ENCODE measurements at regions not wholly inside any gene's neighbourhood (a gene's known extent, or its start where the extent isn't known, plus 50 kb on each side); places are given as distances from the start of the nearest gene placed in this dataset.

DNA sequence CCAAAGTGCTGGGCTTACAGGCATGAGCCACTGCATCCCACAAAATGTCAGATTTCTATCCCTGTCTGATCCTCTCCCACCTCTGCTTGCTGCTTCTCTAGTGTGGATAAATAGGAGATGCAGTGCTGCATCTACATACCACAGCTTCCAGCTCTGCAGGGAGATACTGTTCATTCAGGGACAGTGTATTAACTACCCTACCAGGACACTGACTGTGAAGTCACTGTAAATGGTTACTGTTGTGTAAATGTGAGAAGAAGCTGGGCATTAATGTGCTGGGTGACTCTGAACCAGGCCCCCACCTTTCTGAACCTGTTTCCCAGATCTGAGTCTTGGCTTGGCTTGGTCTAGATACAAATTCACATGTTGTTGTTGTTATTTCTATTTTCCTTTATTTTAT, 488.6 kb upstream of the SULF2 start:
- POLR2A ChIA-PET = no interaction called here
- BruUV-seq (replicated peaks) = no TSS peak
- no peaks in the 10 kb centered on the region for H3K36me3 Mint-ChIP-seq (ENCODE audit: insufficient read depth, unreplicated experiment)

DNA sequence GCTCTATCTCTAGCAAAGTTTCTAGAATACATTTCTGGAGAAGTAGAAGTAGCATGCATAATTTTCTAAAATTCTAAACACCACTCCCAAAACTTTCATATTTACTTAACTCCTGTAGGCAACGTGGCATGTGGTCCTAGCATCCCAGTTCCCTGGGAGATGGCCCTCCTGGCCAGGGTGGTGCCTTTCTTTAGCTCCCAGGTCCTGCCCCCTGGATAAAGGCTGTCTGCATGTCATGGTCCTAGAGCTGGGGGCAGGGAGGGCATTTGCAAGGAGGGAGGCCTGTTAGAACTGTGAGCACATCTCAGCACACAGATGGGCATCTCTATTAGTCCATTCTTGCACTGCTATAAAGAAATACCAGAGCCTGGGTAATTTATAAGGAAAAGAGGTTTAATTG, 485.6 kb upstream of the SULF2 start:
- no peaks in the 10 kb centered on the region for H3K27me3 Mint-ChIP-seq (ENCODE audit: insufficient read depth, unreplicated experiment)
- BruUV-seq (replicated peaks) = no TSS peak

More for the DNA sequence above, 488.6 kb upstream of the SULF2 start:
- no peak overlapping the region for H3K4me3 Mint-ChIP-seq (ENCODE audit: unreplicated experiment)
- Histone ChIP-seq H3K4me1 (peaks cover 21% of the 10 kb centered on the region), H3K27me3 (replicated peaks; ENCODE audit: control insufficient read depth, insufficient read depth, low read length) (no peaks in the 10 kb centered on the region), H3K36me3 (ENCODE audit: control insufficient read depth, insufficient read depth, low read length) (no peaks in the 10 kb centered on the region), H3K9me3 (no peaks in the 10 kb centered on the region), H3K4me3 (ENCODE audit: low read depth, low read length) (no peak overlapping the region)
- CTCF ChIA-PET = no interaction called here
- H3K9me3 Mint-ChIP-seq (ENCODE audit: unreplicated experiment) = no peaks in the 10 kb centered on the region
- H3K4me1 Mint-ChIP-seq (ENCODE audit: low read depth, unreplicated experiment) = peaks cover 15% of the 10 kb centered on the region
- intact Hi-C loops (cut with micrococcal nuclease; ENCODE audit: unreplicated experiment) = loop anchor here (10.0 kb wide), 1 partner anchor 911 kb away; the partner anchor contains the start of gene STAU1
- no peak overlapping the region for H3K27ac Mint-ChIP-seq (ENCODE audit: unreplicated experiment)
- H3K27me3 Mint-ChIP-seq (ENCODE audit: insufficient read depth, unreplicated experiment) = no peaks in the 10 kb centered on the region
- TF ChIP-seq, protein P1, sequence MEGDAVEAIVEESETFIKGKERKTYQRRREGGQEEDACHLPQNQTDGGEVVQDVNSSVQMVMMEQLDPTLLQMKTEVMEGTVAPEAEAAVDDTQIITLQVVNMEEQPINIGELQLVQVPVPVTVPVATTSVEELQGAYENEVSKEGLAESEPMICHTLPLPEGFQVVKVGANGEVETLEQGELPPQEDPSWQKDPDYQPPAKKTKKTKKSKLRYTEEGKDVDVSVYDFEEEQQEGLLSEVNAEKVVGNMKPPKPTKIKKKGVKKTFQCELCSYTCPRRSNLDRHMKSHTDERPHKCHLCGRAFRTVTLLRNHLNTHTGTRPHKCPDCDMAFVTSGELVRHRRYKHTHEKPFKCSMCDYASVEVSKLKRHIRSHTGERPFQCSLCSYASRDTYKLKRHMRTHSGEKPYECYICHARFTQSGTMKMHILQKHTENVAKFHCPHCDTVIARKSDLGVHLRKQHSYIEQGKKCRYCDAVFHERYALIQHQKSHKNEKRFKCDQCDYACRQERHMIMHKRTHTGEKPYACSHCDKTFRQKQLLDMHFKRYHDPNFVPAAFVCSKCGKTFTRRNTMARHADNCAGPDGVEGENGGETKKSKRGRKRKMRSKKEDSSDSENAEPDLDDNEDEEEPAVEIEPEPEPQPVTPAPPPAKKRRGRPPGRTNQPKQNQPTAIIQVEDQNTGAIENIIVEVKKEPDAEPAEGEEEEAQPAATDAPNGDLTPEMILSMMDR (IDR thresholded peaks at IDR 0.05; ENCODE audit: insufficient read depth in 1 of 2, low read depth in 1 of 2, low read length in 1 of 2, severe bottlenecking in 1 of 2, unreplicated experiment in 1 of 2) = no peak
- no peak for DNase-seq

DNA sequence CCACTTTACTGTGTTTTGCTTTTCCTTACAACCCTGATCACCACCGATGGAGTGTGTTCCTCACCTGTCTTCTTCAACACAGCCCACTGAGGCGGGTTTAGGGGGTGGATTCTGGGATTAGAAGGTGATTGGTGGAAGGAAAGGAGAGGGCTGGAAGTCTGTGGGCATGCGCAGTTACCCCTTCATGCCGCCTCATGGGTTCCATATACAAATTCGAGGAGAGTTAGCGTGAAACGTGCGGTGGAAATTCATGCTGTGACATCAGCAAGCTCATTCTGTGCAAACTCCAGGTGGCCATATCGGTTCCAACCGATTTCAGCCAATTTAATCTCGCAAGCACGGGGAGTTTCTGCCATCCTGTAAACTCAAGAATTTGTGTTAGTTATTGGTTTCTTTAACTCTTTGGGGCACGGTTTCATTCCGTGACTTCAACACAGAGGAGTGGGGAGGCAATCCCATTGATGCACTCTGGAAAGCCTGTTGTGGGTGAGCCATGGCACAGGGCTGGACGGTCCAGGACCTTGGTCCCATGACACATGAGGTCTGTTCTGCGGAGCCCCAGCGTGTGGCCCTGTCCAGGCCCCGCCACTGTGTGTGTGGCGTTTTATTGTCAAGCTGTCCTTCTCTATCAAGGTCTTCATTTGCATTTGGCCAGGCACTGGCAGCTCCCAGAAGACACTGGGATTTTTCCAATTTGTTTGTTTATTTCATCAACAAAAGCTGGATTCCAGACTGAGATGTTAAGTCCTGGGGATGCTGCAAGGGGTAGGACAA, 482.8 kb upstream of the SULF2 start:
- no TSS peak for BruUV-seq (replicated peaks)
- Histone ChIP-seq H3K4me3 (ENCODE audit: low read depth, low read length) (no peak overlapping the region), H3K36me3 (ENCODE audit: control insufficient read depth, insufficient read depth, low read length) (no peaks in the 10 kb centered on the region), H3K9me3 (no peaks in the 10 kb centered on the region), H3K4me1 (no peaks in the 10 kb centered on the region), H3K27me3 (replicated peaks; ENCODE audit: control insufficient read depth, insufficient read depth, low read length) (no peaks in the 10 kb centered on the region)
- Mint-ChIP-seq H3K9me3 (ENCODE audit: unreplicated experiment) (no peaks in the 10 kb centered on the region), H3K4me3 (ENCODE audit: unreplicated experiment) (no peak overlapping the region), H3K27me3 (ENCODE audit: insufficient read depth, unreplicated experiment) (no peaks in the 10 kb centered on the region), H3K27ac (ENCODE audit: unreplicated experiment) (no peak overlapping the region), H3K36me3 (ENCODE audit: insufficient read depth, unreplicated experiment) (no peaks in the 10 kb centered on the region), H3K4me1 (ENCODE audit: low read depth, unreplicated experiment) (peaks cover 4% of the 10 kb centered on the region)
- intact Hi-C loops (cut with micrococcal nuclease; ENCODE audit: unreplicated experiment) = no loop called here
- CTCF ChIA-PET = interaction anchor here (0.7 kb wide), 1 partner anchor 27 kb away, joined by 3 read pairs; no protein-coding TSS in a partner anchor
- TF ChIP-seq, protein P1 (IDR thresholded peaks at IDR 0.05; ENCODE audit: insufficient read depth in 1 of 2, low read depth in 1 of 2, low read length in 1 of 2, severe bottlenecking in 1 of 2, unreplicated experiment in 1 of 2) = no peak
- POLR2A ChIA-PET = no interaction called here
- DNase-seq = peak in 1 of 2 experiments; percentile 20

More for the DNA sequence above, 485.6 kb upstream of the SULF2 start:
- no peaks in the 10 kb centered on the region for H3K9me3 Mint-ChIP-seq (ENCODE audit: unreplicated experiment)
- H3K4me3 ChIP-seq (ENCODE audit: low read depth, low read length) = no peak overlapping the region
- H3K27ac Mint-ChIP-seq (ENCODE audit: unreplicated experiment) = no peak overlapping the region
- CTCF ChIA-PET = no interaction called here
- DNase-seq = peak in 1 of 2 experiments; percentile 17
- no peaks in the 10 kb centered on the region for H3K4me1 ChIP-seq
- H3K36me3 Mint-ChIP-seq (ENCODE audit: insufficient read depth, unreplicated experiment) = no peaks in the 10 kb centered on the region
- H3K4me3 Mint-ChIP-seq (ENCODE audit: unreplicated experiment) = no peak overlapping the region
- POLR2A ChIA-PET = no interaction called here
- H3K27me3 ChIP-seq (replicated peaks; ENCODE audit: control insufficient read depth, insufficient read depth, low read length) = no peaks in the 10 kb centered on the region
- TF ChIP-seq, protein P1 (IDR thresholded peaks at IDR 0.05; ENCODE audit: insufficient read depth in 1 of 2, low read depth in 1 of 2, low read length in 1 of 2, severe bottlenecking in 1 of 2, unreplicated experiment in 1 of 2) = no peak
- no peaks in the 10 kb centered on the region for H3K9me3 ChIP-seq
- peaks cover 6% of the 10 kb centered on the region for H3K4me1 Mint-ChIP-seq (ENCODE audit: low read depth, unreplicated experiment)
- no peaks in the 10 kb centered on the region for H3K36me3 ChIP-seq (ENCODE audit: control insufficient read depth, insufficient read depth, low read length)
- intact Hi-C loops (cut with micrococcal nuclease; ENCODE audit: unreplicated experiment) = loop anchor here (10.0 kb wide), 1 partner anchor 914 kb away; the partner anchor contains the start of gene STAU1

Measured in Caco-2 (cell line).